H9 (cell line): ENCODE measurements at regions not wholly inside any gene's neighbourhood (a gene's known extent, or its start where the extent isn't known, plus 50 kb on each side); places are given as distances from the start of the nearest gene placed in this dataset.
A peak's percentile ranks its signal among the peaks of the same experiment; 100 is the strongest.

Experiments used
- DNase-seq: peaks from one replicate; pipeline ENCODE4 v3.0.0-alpha.2; 2017
- H2AFZ ChIP-seq: one replicate; pipeline ENCODE4 v1.6.1; 2013; ENCODE audit warnings: mild to moderate bottlenecking, low read length, control low read depth, moderate library complexity
- H2AK5ac ChIP-seq: 2 replicates; pipeline ENCODE4 v1.6.1; 2013; ENCODE audit warnings: low read length, control low read depth, mixed read lengths; ENCODE audit not compliant: insufficient read length
- H2BK120ac ChIP-seq: one replicate; pipeline ENCODE4 v1.6.1; 2013; ENCODE audit warnings: low read depth, mild to moderate bottlenecking, low read length, control low read depth, inconsistent platforms; ENCODE audit not compliant: poor library complexity, severe bottlenecking
- H2BK12ac ChIP-seq: 2 replicates; pipeline ENCODE4 v1.6.1; 2013; ENCODE audit warnings: low read length, control low read depth, mixed read lengths, low read depth; ENCODE audit not compliant: insufficient read length
- H2BK15ac ChIP-seq: 2 replicates; pipeline ENCODE4 v1.6.1; 2013; ENCODE audit warnings: low read depth, low read length, control low read depth
- H2BK20ac ChIP-seq: one replicate; pipeline ENCODE4 v1.6.1; 2013; ENCODE audit warnings: low read depth, mild to moderate bottlenecking, low read length, control low read depth, inconsistent platforms; ENCODE audit not compliant: poor library complexity, severe bottlenecking
- H2BK5ac ChIP-seq: 2 replicates; pipeline ENCODE4 v1.6.1; 2013; ENCODE audit warnings: low read length, control low read depth, mixed read lengths; ENCODE audit not compliant: insufficient read length
- H3K14ac ChIP-seq: 2 replicates; pipeline ENCODE4 v1.6.1; 2013; ENCODE audit warnings: low read length, control low read depth; ENCODE audit not compliant: insufficient read depth
- H3K18ac ChIP-seq: 2 replicates; pipeline ENCODE4 v1.6.1; 2013; ENCODE audit warnings: low read depth, mild to moderate bottlenecking, mixed read lengths, low read length, control low read depth; ENCODE audit not compliant: insufficient read length
- H3K23ac ChIP-seq: 2 replicates; pipeline ENCODE4 v1.6.1; 2013; ENCODE audit warnings: low read length, control low read depth, mixed read lengths, low read depth; ENCODE audit not compliant: insufficient read length
- H3K23me2 ChIP-seq: 2 replicates; pipeline ENCODE4 v1.6.1; 2013; ENCODE audit warnings: low read depth, mild to moderate bottlenecking, mixed read lengths, low read length, control low read depth; ENCODE audit not compliant: insufficient read length, poor library complexity, severe bottlenecking
- H3K27ac ChIP-seq: 2 replicates; pipeline ENCODE4 v1.5.1; 2013; ENCODE audit warnings: low read length, control low read depth, mixed read lengths, low read depth; ENCODE audit not compliant: insufficient read length
- H3K27me3 ChIP-seq: 2 replicates; pipeline ENCODE4 v1.6.1; 2013; ENCODE audit warnings: low read length, control low read depth, inconsistent platforms; ENCODE audit not compliant: insufficient read depth
- H3K4ac ChIP-seq: 2 replicates; pipeline ENCODE4 v1.6.1; 2013; ENCODE audit warnings: low read depth, mild to moderate bottlenecking, control low read depth, inconsistent platforms, low read length, moderate library complexity
- H3K4me1 ChIP-seq: 2 replicates; pipeline ENCODE4 v1.6.1; 2013; ENCODE audit warnings: low read length, control low read depth, inconsistent platforms; ENCODE audit not compliant: insufficient read depth
- H3K4me2 ChIP-seq: 2 replicates; pipeline ENCODE4 v1.6.1; 2013; ENCODE audit warnings: low read length, control low read depth, mixed read lengths; ENCODE audit not compliant: insufficient read length, insufficient read depth
- H3K56ac ChIP-seq: 2 replicates; pipeline ENCODE4 v1.6.1; 2013; ENCODE audit warnings: low read depth, mild to moderate bottlenecking, mixed read lengths, low read length, control low read depth; ENCODE audit not compliant: insufficient read length
- H3K79me1 ChIP-seq: 2 replicates; pipeline ENCODE4 v1.6.1; 2013; ENCODE audit warnings: low read depth, mild to moderate bottlenecking, moderate library complexity, low read length, control low read depth, inconsistent platforms; ENCODE audit not compliant: insufficient read depth, poor library complexity, severe bottlenecking
- H3K79me2 ChIP-seq: 2 replicates; pipeline ENCODE4 v1.6.1; 2013; ENCODE audit warnings: low read length, control low read depth, inconsistent platforms; ENCODE audit not compliant: insufficient read depth
- H3K9ac ChIP-seq: 2 replicates; pipeline ENCODE4 v1.6.1; 2013; ENCODE audit warnings: low read length, control low read depth, mixed read lengths; ENCODE audit not compliant: insufficient read length; ENCODE audit errors: extremely low read depth
- H3K9me3 ChIP-seq: one replicate; pipeline ENCODE4 v1.6.1; 2013; ENCODE audit warnings: low read depth, low read length, inconsistent platforms; ENCODE audit not compliant: control insufficient read depth
- H3T11ph ChIP-seq: one replicate; pipeline ENCODE4 v1.6.1; 2013; ENCODE audit warnings: mild to moderate bottlenecking, low read length, control low read depth, inconsistent platforms
- H4K20me1 ChIP-seq: one replicate; pipeline ENCODE4 v1.6.1; 2013; ENCODE audit not compliant: control insufficient read depth, insufficient read length, insufficient read depth
- H4K5ac ChIP-seq: 2 replicates; pipeline ENCODE4 v1.6.1; 2013; ENCODE audit warnings: low read depth, mild to moderate bottlenecking, mixed read lengths, low read length, control low read depth; ENCODE audit not compliant: insufficient read length
- H4K8ac ChIP-seq: replicated peaks from 2 replicates; pipeline ENCODE4 v1.6.1; 2013; ENCODE audit warnings: low read length, control low read depth, mixed read lengths, low read depth; ENCODE audit not compliant: insufficient read length
- H4K91ac ChIP-seq: 2 replicates; pipeline ENCODE4 v1.6.1; 2013; ENCODE audit warnings: low read depth, mild to moderate bottlenecking, moderate library complexity, mixed read lengths, low read length, control low read depth; ENCODE audit not compliant: insufficient read length
- H3K27ac Mint-ChIP-seq, 3 experiments: 2 replicates in 2 of 3; 3 replicates in 1 of 3; pipeline ENCODE4 v1.8.0; 2020 to 2021; ENCODE audit warnings: mixed read lengths in 3 of 3, mild to moderate bottlenecking in 1 of 3, moderate library complexity in 1 of 3
- H3K27me3 Mint-ChIP-seq: 2 replicates; pipeline ENCODE4 v1.8.0; 2021; ENCODE audit warnings: low read depth, mild to moderate bottlenecking, moderate library complexity, mixed read lengths
- H3K36me3 Mint-ChIP-seq, 3 experiments: 2 replicates in 2 of 3; 3 replicates in 1 of 3; pipeline ENCODE4 v1.8.0; 2020 to 2021; ENCODE audit warnings: low read depth in 3 of 3, mixed read lengths in 3 of 3; ENCODE audit not compliant: insufficient read depth in 1 of 3
- H3K4me1 Mint-ChIP-seq, 2 experiments: 2 replicates each; pipeline ENCODE4 v1.8.0; 2020; ENCODE audit warnings: mixed read lengths in 2 of 2
- H3K4me3 Mint-ChIP-seq, 2 experiments: 2 replicates in 1 of 2; 3 replicates in 1 of 2; pipeline ENCODE4 v1.8.0; 2020 to 2021; ENCODE audit warnings: mild to moderate bottlenecking in 2 of 2, mixed read lengths in 2 of 2, moderate library complexity in 1 of 2
- H3K9me3 Mint-ChIP-seq, 2 experiments: 2 replicates in 1 of 2; 3 replicates in 1 of 2; pipeline ENCODE4 v1.8.0; 2020; ENCODE audit warnings: mild to moderate bottlenecking in 2 of 2, mixed read lengths in 2 of 2, moderate library complexity in 1 of 2
- CTCF ChIP-seq: fragments of 200-600 bp; sonication (generic); conservative IDR thresholded peaks from 3 replicates; pipeline ENCODE4 v1.8.0; 2021; ENCODE audit warnings: antibody characterized with exemption, mild to moderate bottlenecking
- WGBS: extraction: QIAGEN DNeasy Blood & Tissue Kit; methylation state at CpG from one replicate; pipeline ENCODE4 v1.1.7; 2013; ENCODE audit warnings: missing lambda C conversion rate, low lambda C conversion rate, mixed read lengths; ENCODE audit not compliant: insufficient read length; ENCODE audit errors: extremely low coverage; 5-methylcytosine and 5-hydroxymethylcytosine counted together

- peak overlapping the region in 1 of 3 experiments; percentile 77; a peak in 1 of 7 replicates for H3K27ac Mint-ChIP-seq
- Histone ChIP-seq H3K27ac (no peak overlapping the region), H3K4me1 (0 out of 2 replicates have a peak, but pooled peaks cover 4% of the 10 kb centered on the region)
These were observed 85.7 kb downstream of the COPS8 start for GRCh38 chr2:237171396-237171795.

More at GRCh38 chr2:237171396-237171795, 85.7 kb downstream of the COPS8 start:
- Histone ChIP-seq H2BK15ac (no peak overlapping the region), H3K79me1 (no peaks in the 10 kb centered on the region), H2BK5ac (no peak overlapping the region), H2BK12ac (no peak overlapping the region), H3K56ac (no peak overlapping the region), H3K79me2 (no peaks in the 10 kb centered on the region), H3K9me3 (no peaks in the 10 kb centered on the region), H3T11ph (no peak overlapping the region), H3K4ac (no peak overlapping the region), H3K14ac (no peak overlapping the region), H3K27me3 (no peaks in the 10 kb centered on the region), H3K4me2 (no peak overlapping the region), H4K5ac (no peak overlapping the region), H2BK20ac (no peak overlapping the region), H2BK120ac (no peak overlapping the region), H4K20me1 (no peaks in the 10 kb centered on the region), H2AK5ac (no peak overlapping the region), H3K23me2 (no peaks in the 10 kb centered on the region), H2AFZ (no peak overlapping the region), H3K9ac (no peak overlapping the region), H4K91ac (no peak overlapping the region), H3K23ac (no peak overlapping the region), H3K18ac (no peak overlapping the region), H4K8ac (no peak overlapping the region)
- TF ChIP-seq CTCF: no peak
- Mint-ChIP-seq H3K27me3 (no peaks in the 10 kb centered on the region), H3K4me1 (peaks cover 0 to 3% of the 10 kb centered on the region in 2 experiments; a peak in 2 of 4 replicates), H3K9me3 (peaks cover 25 to 26% of the 10 kb centered on the region in 2 experiments), H3K4me3 (no peak overlapping the region), H3K36me3 (peaks cover 0 to 20% (median 7%) of the 10 kb centered on the region in 3 experiments)
- no peak for DNase-seq
- no CpG with 5 or more reads among the region's 8 CpGs for WGBS
